PC-9 (cell line): ENCODE measurements at regions not wholly inside any gene's neighbourhood (a gene's known extent, or its start where the extent isn't known, plus 50 kb on each side); places are given as distances from the start of the nearest gene placed in this dataset.

Experiments
- CTCF ChIP-seq: fragments of 200-600 bp; sonication (generic); conservative IDR thresholded peaks from 2 replicates; pipeline ENCODE4 v1.6.1; 2017; ENCODE audit warnings: mixed run types, antibody characterized with exemption, mild to moderate bottlenecking, moderate library complexity
- EZH2 ChIP-seq: fragments of 200-600 bp; sonication (generic); IDR thresholded peaks from 2 replicates; pipeline ENCODE4 v1.8.0; 2017; ENCODE audit warnings: antibody characterized with exemption, low read depth

- no peak for TF ChIP-seq CTCF
- no peak for TF ChIP-seq EZH2
These were observed 93.9 kb downstream of the ADAMTS1 start for GRCh38 chr21:26751305-26751704.
